Activated T-cell treated with anti-CD3 and anti-CD28 coated beads, Interleukin-2, amount 50 U/mL, for 4 hours (primary cell): ENCODE measurements at regions not wholly inside any gene's neighbourhood (a gene's known extent, or its start where the extent isn't known, plus 50 kb on each side); places are given as distances from the start of the nearest gene placed in this dataset.

Experiments
- ATAC-seq, 2 donors: fragments of 200-7000 bp; cut with Tn5 transposase; one replicate each; pipeline ENCODE4 v1.10.0; 2021
- DNase-seq: peaks from one replicate; pipeline ENCODE4 v3.0.0-alpha.2; 2020
- H3K27me3 Mint-ChIP-seq: one replicate; pipeline ENCODE4 v1.8.0; 2021; ENCODE audit warnings: low read depth, mixed read lengths
- H3K36me3 Mint-ChIP-seq: one replicate; pipeline ENCODE4 v1.8.0; 2022; ENCODE audit warnings: mixed read lengths; ENCODE audit not compliant: insufficient read depth
- H3K4me1 Mint-ChIP-seq: one replicate; pipeline ENCODE4 v1.8.0; 2021; ENCODE audit warnings: low read depth, mixed read lengths
- H3K4me3 Mint-ChIP-seq: one replicate; pipeline ENCODE4 v1.8.0; 2021; ENCODE audit warnings: mild to moderate bottlenecking, moderate library complexity, mixed read lengths
- H3K9me3 Mint-ChIP-seq: one replicate; pipeline ENCODE4 v1.8.0; 2021; ENCODE audit warnings: mixed read lengths

- Mint-ChIP-seq H3K9me3 (no peaks in the 10 kb centered on the region), H3K27me3 (peaks cover 7% of the 10 kb centered on the region), H3K36me3 (no peaks in the 10 kb centered on the region), H3K4me1 (no peaks in the 10 kb centered on the region), H3K4me3 (no peak overlapping the region)
- DNase-seq (no peak), ATAC-seq (no peak)
Measured at GRCh38 chr14:54337314-54337713, 59.5 kb upstream of the CDKN3 start.

DNA sequence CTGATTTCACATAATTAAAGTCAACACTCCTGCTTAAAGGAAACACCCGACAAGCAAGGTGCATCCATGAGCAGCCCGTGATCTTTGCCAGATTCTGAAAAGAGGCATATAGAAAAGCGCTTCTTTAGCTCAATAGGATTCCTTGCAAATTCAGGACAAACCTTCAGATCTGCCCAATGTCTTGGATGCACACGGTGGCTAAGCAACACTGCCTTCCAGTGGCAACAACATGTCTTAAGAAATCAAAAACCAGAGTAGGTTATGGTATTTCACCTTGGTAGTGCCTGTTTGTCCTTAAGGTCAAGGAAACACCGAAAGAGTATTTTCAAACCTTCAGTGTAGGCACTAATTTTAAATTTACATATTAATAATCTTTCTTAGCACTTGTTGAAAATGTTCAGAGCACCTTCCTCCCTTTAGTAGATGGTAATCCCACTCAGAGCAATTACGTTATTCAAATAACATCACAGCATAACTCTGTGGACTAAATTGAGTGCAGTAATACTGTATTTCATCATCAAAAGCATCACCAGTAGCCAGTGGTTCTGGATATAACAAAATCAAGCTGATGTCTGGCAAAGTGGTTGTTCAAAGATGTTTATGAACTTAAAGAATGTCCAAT, 58.0 kb upstream of the CDKN3 start:
- Mint-ChIP-seq H3K27me3 (peaks cover 4% of the 10 kb centered on the region), H3K4me1 (no peaks in the 10 kb centered on the region), H3K36me3 (no peaks in the 10 kb centered on the region), H3K4me3 (no peak overlapping the region), H3K9me3 (no peaks in the 10 kb centered on the region)
- no peak for DNase-seq
- ATAC-seq = no peak

DNA sequence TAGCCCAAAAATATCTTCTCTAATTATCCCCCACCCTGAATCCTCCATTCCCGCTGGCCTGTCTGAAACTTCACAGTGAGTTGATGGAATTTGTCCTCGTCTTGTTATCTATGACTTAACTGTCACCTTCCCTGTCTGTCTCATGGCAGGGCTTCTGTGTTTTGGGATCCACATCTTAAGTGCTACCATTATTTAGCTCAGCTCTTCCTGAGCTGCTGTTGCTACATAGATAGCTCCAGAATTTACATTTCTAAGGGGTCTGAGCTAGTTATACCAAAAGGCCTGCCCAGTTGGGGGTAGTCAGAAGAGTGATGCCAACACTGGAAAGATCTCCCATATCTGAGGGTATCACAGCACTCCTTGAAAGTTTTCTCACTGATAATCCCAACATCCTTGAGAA, 57.0 kb upstream of the CDKN3 start:
- Mint-ChIP-seq H3K27me3 (peaks cover 4% of the 10 kb centered on the region), H3K36me3 (no peaks in the 10 kb centered on the region), H3K4me1 (no peaks in the 10 kb centered on the region), H3K4me3 (no peak overlapping the region), H3K9me3 (no peaks in the 10 kb centered on the region)
- ATAC-seq (no peak), DNase-seq (no peak)

GRCh38 chr14:54342806-54343205, 54.0 kb upstream of the CDKN3 start:
- no peaks in the 10 kb centered on the region for H3K4me1 Mint-ChIP-seq
- no peak for DNase-seq
- no peaks in the 10 kb centered on the region for H3K36me3 Mint-ChIP-seq
- no peaks in the 10 kb centered on the region for H3K27me3 Mint-ChIP-seq
- ATAC-seq = no peak
- no peaks in the 10 kb centered on the region for H3K9me3 Mint-ChIP-seq
- no peak overlapping the region for H3K4me3 Mint-ChIP-seq

DNA sequence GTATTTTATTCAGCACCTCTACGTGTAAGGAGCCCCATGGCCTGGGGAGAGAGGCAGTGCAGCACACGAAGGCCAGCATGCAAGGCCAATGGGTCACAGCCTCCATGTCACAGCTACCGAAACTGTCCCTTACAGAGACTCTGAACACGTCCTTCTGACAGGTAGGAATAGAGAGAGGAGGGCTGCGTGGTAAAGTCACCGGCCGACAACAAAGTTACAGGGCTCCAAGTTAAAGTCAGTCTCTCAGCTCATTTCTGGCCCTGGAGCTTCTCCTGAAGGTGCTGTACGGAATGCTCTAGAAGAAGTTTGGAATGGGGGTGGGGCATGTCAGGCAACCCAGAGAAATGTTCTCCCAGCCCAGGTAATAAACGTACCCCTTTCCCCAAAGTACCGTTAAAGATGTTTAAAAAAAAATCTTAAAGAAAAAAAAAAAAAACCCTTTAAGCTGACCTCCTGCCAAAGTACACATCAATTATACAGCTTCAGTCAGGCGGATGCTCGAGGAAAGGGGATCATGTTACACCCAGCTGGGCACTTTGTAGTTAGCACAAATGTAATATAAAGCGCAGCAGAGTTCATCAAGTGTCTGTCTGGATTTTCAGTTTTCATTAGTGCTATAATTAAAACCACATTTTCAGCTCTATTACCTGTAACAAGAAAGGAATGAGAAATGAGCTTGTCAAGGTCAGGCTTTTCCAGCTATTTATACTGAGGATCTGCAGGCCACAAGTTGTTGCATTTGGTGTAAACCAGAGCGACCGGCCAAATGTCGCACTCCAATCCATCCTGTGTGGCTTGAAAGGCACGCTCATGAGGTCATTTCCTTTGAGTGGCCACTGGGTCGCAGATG, 53.3 kb upstream of the CDKN3 start:
- no peaks in the 10 kb centered on the region for H3K9me3 Mint-ChIP-seq
- no peaks in the 10 kb centered on the region for H3K36me3 Mint-ChIP-seq
- no peak overlapping the region for H3K4me3 Mint-ChIP-seq
- H3K27me3 Mint-ChIP-seq = peaks cover 1% of the 10 kb centered on the region
- DNase-seq (no peak), ATAC-seq (no peak)
- H3K4me1 Mint-ChIP-seq = no peaks in the 10 kb centered on the region

GRCh38 chr14:54344445-54344844, 52.4 kb upstream of the CDKN3 start:
- ATAC-seq = no peak
- peaks cover 9% of the 10 kb centered on the region for H3K27me3 Mint-ChIP-seq
- peaks cover 4% of the 10 kb centered on the region for H3K4me1 Mint-ChIP-seq

GRCh38 chr14:54346257-54346656, 50.5 kb upstream of the CDKN3 start:
- no peak for ATAC-seq

More at GRCh38 chr14:54344445-54344844, 52.4 kb upstream of the CDKN3 start:
- Mint-ChIP-seq H3K9me3 (no peaks in the 10 kb centered on the region), H3K4me3 (no peak overlapping the region), H3K36me3 (no peaks in the 10 kb centered on the region)
- no peak for DNase-seq

More at GRCh38 chr14:54346257-54346656, 50.5 kb upstream of the CDKN3 start:
- Mint-ChIP-seq H3K4me1 (peaks cover 4% of the 10 kb centered on the region), H3K36me3 (no peaks in the 10 kb centered on the region), H3K4me3 (no peak overlapping the region), H3K27me3 (peaks cover 15% of the 10 kb centered on the region), H3K9me3 (no peaks in the 10 kb centered on the region)
- DNase-seq = no peak
